ENCODE measurements at regions not wholly inside any gene's neighbourhood (a gene's known extent, or its start where the extent isn't known, plus 50 kb on each side); places are given as distances from the start of the nearest gene placed in this dataset.

DNA sequence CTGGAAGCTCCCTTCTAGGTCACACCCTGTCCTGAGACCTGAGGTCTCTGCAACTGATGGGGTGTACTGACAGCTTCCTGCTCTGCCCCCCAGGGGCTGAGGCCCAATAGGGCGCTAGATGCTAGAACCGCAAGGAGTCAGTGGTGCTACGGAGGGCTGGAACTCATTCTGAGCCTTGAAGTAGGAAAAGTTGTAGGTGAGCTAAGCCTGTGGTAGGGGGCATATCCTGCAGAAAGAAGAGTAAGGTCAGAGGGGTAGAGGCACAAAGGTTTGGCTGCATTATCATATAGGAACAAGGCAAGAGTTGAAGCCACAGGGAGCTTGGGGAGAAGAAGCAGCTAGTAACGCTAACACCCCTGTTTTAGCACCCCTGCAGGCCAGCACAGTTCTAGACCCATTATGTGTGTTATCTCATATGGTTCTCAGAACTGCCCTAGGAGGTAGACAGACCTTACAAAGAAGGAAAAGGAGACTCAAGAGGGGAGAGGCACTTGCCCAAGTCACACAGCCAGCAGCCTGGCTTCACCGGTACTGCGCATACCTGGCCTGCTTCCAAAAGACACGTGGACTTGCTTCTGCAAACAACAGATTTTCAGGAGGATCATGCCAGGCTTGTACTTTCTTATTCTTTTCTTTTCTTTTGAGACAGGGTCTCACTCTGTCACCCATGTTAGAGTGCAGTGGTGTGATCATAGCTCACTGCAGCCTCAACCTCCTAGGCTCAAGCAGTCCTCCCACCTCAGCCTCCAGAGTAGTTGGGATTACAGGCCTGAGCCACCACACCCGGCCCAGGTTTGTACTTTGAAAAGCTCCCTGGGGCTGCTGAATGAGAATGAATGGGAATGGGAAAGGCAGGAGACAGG, 156.1 kb downstream of the MRPL14 start (continued):
- TF ChIP-seq, protein P1, sequence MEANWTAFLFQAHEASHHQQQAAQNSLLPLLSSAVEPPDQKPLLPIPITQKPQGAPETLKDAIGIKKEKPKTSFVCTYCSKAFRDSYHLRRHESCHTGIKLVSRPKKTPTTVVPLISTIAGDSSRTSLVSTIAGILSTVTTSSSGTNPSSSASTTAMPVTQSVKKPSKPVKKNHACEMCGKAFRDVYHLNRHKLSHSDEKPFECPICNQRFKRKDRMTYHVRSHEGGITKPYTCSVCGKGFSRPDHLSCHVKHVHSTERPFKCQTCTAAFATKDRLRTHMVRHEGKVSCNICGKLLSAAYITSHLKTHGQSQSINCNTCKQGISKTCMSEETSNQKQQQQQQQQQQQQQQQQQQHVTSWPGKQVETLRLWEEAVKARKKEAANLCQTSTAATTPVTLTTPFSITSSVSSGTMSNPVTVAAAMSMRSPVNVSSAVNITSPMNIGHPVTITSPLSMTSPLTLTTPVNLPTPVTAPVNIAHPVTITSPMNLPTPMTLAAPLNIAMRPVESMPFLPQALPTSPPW (CRISPR knock-in tag; IDR thresholded peaks at IDR 0.05) = peak; percentile 11; the same call in 1 of the 2 replicates
- TF ChIP-seq, protein P2, sequence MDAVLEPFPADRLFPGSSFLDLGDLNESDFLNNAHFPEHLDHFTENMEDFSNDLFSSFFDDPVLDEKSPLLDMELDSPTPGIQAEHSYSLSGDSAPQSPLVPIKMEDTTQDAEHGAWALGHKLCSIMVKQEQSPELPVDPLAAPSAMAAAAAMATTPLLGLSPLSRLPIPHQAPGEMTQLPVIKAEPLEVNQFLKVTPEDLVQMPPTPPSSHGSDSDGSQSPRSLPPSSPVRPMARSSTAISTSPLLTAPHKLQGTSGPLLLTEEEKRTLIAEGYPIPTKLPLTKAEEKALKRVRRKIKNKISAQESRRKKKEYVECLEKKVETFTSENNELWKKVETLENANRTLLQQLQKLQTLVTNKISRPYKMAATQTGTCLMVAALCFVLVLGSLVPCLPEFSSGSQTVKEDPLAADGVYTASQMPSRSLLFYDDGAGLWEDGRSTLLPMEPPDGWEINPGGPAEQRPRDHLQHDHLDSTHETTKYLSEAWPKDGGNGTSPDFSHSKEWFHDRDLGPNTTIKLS (IDR thresholded peaks at IDR 0.05; ENCODE audit: borderline replicate concordance, low read depth) = peak; percentile 83; the same call in 1 of the 2 replicates
- TF ChIP-seq, protein P3, sequence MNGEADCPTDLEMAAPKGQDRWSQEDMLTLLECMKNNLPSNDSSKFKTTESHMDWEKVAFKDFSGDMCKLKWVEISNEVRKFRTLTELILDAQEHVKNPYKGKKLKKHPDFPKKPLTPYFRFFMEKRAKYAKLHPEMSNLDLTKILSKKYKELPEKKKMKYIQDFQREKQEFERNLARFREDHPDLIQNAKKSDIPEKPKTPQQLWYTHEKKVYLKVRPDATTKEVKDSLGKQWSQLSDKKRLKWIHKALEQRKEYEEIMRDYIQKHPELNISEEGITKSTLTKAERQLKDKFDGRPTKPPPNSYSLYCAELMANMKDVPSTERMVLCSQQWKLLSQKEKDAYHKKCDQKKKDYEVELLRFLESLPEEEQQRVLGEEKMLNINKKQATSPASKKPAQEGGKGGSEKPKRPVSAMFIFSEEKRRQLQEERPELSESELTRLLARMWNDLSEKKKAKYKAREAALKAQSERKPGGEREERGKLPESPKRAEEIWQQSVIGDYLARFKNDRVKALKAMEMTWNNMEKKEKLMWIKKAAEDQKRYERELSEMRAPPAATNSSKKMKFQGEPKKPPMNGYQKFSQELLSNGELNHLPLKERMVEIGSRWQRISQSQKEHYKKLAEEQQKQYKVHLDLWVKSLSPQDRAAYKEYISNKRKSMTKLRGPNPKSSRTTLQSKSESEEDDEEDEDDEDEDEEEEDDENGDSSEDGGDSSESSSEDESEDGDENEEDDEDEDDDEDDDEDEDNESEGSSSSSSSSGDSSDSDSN (IDR thresholded peaks at IDR 0.05; ENCODE audit: borderline replicate concordance in 1 of 2, low read depth in 2 of 2, low read length in 2 of 2) = 0 out of 4 replicates have a peak, but pooled peaks of 1 of the 2 experiments have one; percentile 23
- TF ChIP-seq HDAC1 (IDR thresholded peaks at IDR 0.05) = no peak; a peak in 1 of 4 replicates
- TF ChIP-seq, protein P4, sequence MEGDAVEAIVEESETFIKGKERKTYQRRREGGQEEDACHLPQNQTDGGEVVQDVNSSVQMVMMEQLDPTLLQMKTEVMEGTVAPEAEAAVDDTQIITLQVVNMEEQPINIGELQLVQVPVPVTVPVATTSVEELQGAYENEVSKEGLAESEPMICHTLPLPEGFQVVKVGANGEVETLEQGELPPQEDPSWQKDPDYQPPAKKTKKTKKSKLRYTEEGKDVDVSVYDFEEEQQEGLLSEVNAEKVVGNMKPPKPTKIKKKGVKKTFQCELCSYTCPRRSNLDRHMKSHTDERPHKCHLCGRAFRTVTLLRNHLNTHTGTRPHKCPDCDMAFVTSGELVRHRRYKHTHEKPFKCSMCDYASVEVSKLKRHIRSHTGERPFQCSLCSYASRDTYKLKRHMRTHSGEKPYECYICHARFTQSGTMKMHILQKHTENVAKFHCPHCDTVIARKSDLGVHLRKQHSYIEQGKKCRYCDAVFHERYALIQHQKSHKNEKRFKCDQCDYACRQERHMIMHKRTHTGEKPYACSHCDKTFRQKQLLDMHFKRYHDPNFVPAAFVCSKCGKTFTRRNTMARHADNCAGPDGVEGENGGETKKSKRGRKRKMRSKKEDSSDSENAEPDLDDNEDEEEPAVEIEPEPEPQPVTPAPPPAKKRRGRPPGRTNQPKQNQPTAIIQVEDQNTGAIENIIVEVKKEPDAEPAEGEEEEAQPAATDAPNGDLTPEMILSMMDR (IDR thresholded peaks at IDR 0.05 in 2 of 3, conservative IDR thresholded peaks at IDR 0.05 in 1 of 3; ENCODE audit: insufficient read depth in 2 of 3, low read depth in 1 of 3, low read length in 3 of 3) = peak; percentile 36 to 57 (median 48); a peak in 5 of 6 replicates
- TF ChIP-seq, protein P5, sequence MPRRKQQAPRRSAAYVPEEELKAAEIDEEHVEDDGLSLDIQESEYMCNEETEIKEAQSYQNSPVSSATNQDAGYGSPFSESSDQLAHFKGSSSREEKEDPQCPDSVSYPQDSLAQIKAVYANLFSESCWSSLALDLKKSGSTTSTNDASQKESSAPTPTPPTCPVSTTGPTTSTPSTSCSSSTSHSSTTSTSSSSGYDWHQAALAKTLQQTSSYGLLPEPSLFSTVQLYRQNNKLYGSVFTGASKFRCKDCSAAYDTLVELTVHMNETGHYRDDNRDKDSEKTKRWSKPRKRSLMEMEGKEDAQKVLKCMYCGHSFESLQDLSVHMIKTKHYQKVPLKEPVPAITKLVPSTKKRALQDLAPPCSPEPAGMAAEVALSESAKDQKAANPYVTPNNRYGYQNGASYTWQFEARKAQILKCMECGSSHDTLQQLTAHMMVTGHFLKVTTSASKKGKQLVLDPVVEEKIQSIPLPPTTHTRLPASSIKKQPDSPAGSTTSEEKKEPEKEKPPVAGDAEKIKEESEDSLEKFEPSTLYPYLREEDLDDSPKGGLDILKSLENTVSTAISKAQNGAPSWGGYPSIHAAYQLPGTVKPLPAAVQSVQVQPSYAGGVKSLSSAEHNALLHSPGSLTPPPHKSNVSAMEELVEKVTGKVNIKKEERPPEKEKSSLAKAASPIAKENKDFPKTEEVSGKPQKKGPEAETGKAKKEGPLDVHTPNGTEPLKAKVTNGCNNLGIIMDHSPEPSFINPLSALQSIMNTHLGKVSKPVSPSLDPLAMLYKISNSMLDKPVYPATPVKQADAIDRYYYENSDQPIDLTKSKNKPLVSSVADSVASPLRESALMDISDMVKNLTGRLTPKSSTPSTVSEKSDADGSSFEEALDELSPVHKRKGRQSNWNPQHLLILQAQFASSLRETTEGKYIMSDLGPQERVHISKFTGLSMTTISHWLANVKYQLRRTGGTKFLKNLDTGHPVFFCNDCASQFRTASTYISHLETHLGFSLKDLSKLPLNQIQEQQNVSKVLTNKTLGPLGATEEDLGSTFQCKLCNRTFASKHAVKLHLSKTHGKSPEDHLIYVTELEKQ (CRISPR knock-in tag; IDR thresholded peaks at IDR 0.05) = no peak; the same call in 1 of the 2 replicates
- TF ChIP-seq NRF1 (conservative IDR thresholded peaks at IDR 0.05 in 1 of 2, IDR thresholded peaks at IDR 0.05 in 1 of 2) = peak; percentile 70 to 74
- no peak for TF ChIP-seq DNMT1 (IDR thresholded peaks at IDR 0.05)
- TF ChIP-seq, protein P6, sequence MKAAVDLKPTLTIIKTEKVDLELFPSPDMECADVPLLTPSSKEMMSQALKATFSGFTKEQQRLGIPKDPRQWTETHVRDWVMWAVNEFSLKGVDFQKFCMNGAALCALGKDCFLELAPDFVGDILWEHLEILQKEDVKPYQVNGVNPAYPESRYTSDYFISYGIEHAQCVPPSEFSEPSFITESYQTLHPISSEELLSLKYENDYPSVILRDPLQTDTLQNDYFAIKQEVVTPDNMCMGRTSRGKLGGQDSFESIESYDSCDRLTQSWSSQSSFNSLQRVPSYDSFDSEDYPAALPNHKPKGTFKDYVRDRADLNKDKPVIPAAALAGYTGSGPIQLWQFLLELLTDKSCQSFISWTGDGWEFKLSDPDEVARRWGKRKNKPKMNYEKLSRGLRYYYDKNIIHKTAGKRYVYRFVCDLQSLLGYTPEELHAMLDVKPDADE (conservative IDR thresholded peaks at IDR 0.05; ENCODE audit: control insufficient read depth, low read depth, low read length) = no peak
- TF ChIP-seq HLTF (IDR thresholded peaks at IDR 0.05) = peak; percentile 62; the same call in 1 of the 2 replicates
- TF ChIP-seq EP400 (IDR thresholded peaks at IDR 0.05) = peak; percentile 29
- TF ChIP-seq NFIX (CRISPR knock-in tag; IDR thresholded peaks at IDR 0.05; ENCODE audit: low read depth) = no peak

Data from K562 (cell line).